Liver (tissue), 8 donors: ENCODE measurements at regions not wholly inside any gene's neighbourhood (a gene's known extent, or its start where the extent isn't known, plus 50 kb on each side); places are given as distances from the start of the nearest gene placed in this dataset.

Experiments
- DNase-seq: peaks from one replicate; pipeline ENCODE4 v3.0.0-alpha.2; 2017; ENCODE audit warnings: low spot score
- H3K27ac ChIP-seq, 2 donors: one replicate each; pipeline ENCODE4 v1.7.0; 2013; ENCODE audit warnings: inconsistent platforms in 2 of 2, low read length in 2 of 2, control low read depth in 1 of 2, low read depth in 1 of 2, mild to moderate bottlenecking in 1 of 2
- H3K27me3 ChIP-seq, 4 donors: one replicate each; pipeline versions ENCODE4 v1.6.1 to v1.7.0; 2013; ENCODE audit warnings: low read length in 3 of 4, inconsistent platforms in 1 of 4, mild to moderate bottlenecking in 1 of 4, moderate library complexity in 1 of 4; ENCODE audit not compliant: control insufficient read depth in 4 of 4, insufficient read depth in 4 of 4
- H3K36me3 ChIP-seq, 4 donors: one replicate each; pipeline versions ENCODE4 v1.6.1 to v1.7.0; 2013; ENCODE audit warnings: low read length in 3 of 4, mild to moderate bottlenecking in 3 of 4, low read depth in 1 of 4, moderate library complexity in 1 of 4; ENCODE audit not compliant: control insufficient read depth in 4 of 4, insufficient read depth in 3 of 4
- H3K4me1 ChIP-seq, 4 donors: one replicate each; pipeline versions ENCODE4 v1.6.1 to v1.7.0; 2013; ENCODE audit warnings: low read length in 3 of 4, mild to moderate bottlenecking in 3 of 4, moderate library complexity in 1 of 4; ENCODE audit not compliant: control insufficient read depth in 4 of 4, insufficient read depth in 4 of 4
- H3K4me3 ChIP-seq, 3 donors: one replicate each; pipeline versions ENCODE4 v1.6.1 to v1.7.0; 2013; ENCODE audit warnings: low read length in 3 of 3, control low read depth in 1 of 3, low read depth in 1 of 3, mild to moderate bottlenecking in 1 of 3
- H3K9ac ChIP-seq, 2 donors: one replicate each; pipeline ENCODE4 v1.7.0; 2013; ENCODE audit warnings: low read length in 2 of 2, mild to moderate bottlenecking in 2 of 2, moderate library complexity in 2 of 2, control low read depth in 1 of 2, low read depth in 1 of 2
- H3K9me3 ChIP-seq, 4 donors: one replicate each; pipeline versions ENCODE4 v1.6.1 to v1.7.0; 2013; ENCODE audit warnings: low read length in 3 of 4; ENCODE audit not compliant: control insufficient read depth in 4 of 4
- ATF3 ChIP-seq: IDR thresholded peaks from 2 replicates; pipeline ENCODE4 v1.6.1; 2016; ENCODE audit warnings: antibody characterized with exemption
- CTCF ChIP-seq: fragments of 150-350 bp; IDR thresholded peaks from 2 replicates; pipeline ENCODE4 v1.5.1; 2017; ENCODE audit warnings: improper control_type of control experiment, low read depth, low read length; ENCODE audit not compliant: missing input control
- FOXA1 ChIP-seq: IDR thresholded peaks from 2 replicates; pipeline ENCODE4 v1.6.1; 2016; ENCODE audit warnings: antibody characterized with exemption
- FOXA2 ChIP-seq: IDR thresholded peaks from 2 replicates; pipeline ENCODE4 v1.6.1; 2016; ENCODE audit warnings: antibody characterized with exemption
- GABPA ChIP-seq, 2 donors: IDR thresholded peaks in 1 of 2; conservative IDR thresholded peaks in 1 of 2; 2 replicates each; pipeline ENCODE4 v1.6.1; 2016; ENCODE audit warnings: antibody characterized with exemption in 2 of 2, mild to moderate bottlenecking in 1 of 2, moderate library complexity in 1 of 2
- JUND ChIP-seq, 2 donors: IDR thresholded peaks; 2 replicates each; pipeline ENCODE4 v1.6.1; 2016; ENCODE audit warnings: antibody characterized with exemption in 2 of 2
- MAX ChIP-seq: IDR thresholded peaks from 2 replicates; pipeline ENCODE4 v1.6.1; 2016; ENCODE audit warnings: antibody characterized with exemption
- RXRA ChIP-seq, 2 donors: IDR thresholded peaks; 2 replicates each; pipeline ENCODE4 v1.6.1; 2017 to 2018; ENCODE audit warnings: antibody characterized with exemption in 2 of 2, mild to moderate bottlenecking in 1 of 2
- SP1 ChIP-seq: IDR thresholded peaks from 2 replicates; pipeline ENCODE4 v1.6.1; 2018; ENCODE audit warnings: antibody characterized with exemption, mild to moderate bottlenecking
- TAF1 ChIP-seq: conservative IDR thresholded peaks from 2 replicates; pipeline ENCODE4 v1.6.1; 2016; ENCODE audit warnings: antibody characterized with exemption, mild to moderate bottlenecking
- YY1 ChIP-seq: IDR thresholded peaks from 2 replicates; pipeline ENCODE4 v1.6.1; 2016; ENCODE audit warnings: antibody characterized with exemption, mild to moderate bottlenecking
- ZBTB33 ChIP-seq: IDR thresholded peaks from 2 replicates; pipeline ENCODE4 v1.6.1; 2016; ENCODE audit warnings: antibody characterized with exemption
- WGBS: extraction: QIAGEN DNeasy Blood & Tissue Kit; methylation state at CpG from one replicate; pipeline ENCODE4 v1.1.7; 2013; 5-methylcytosine and 5-hydroxymethylcytosine counted together
- donor health status: healthy.
- donor health status: healthy.
- donor health status: healthy.
- donor health status: healthy.
- donor health status: healthy.

GRCh38 chr1:168819668-168820067 lies 90.7 kb upstream of the DPT start:
- Histone ChIP-seq H3K9ac (no peak overlapping the region), H3K27ac (no peak overlapping the region), H3K36me3 (no peaks in the 10 kb centered on the region), H3K4me3 (no peak overlapping the region), H3K9me3 (no peaks in the 10 kb centered on the region), H3K27me3 (no peaks in the 10 kb centered on the region), H3K4me1 (no peaks in the 10 kb centered on the region)
- DNase-seq, result no peak
- no peak for TF ChIP-seq TAF1
- TF ChIP-seq ATF3, result no peak
- TF ChIP-seq RXRA (IDR thresholded peaks at IDR 0.05), result no peak
- WGBS, result 92% methylated on average over 3 of the region's 3 CpGs

GRCh38 chr1:168821434-168821833 lies 92.4 kb upstream of the DPT start:
- H3K27me3 ChIP-seq, result no peaks in the 10 kb centered on the region
- H3K27ac ChIP-seq, result no peak overlapping the region
- H3K4me3 ChIP-seq, result no peak overlapping the region
- no peaks in the 10 kb centered on the region for H3K9me3 ChIP-seq
- no peak overlapping the region for H3K9ac ChIP-seq
- no peak for DNase-seq
- TF ChIP-seq ZBTB33 (no peak), GABPA (IDR thresholded peaks at IDR 0.05 in 1 of 2, conservative IDR thresholded peaks at IDR 0.05 in 1 of 2) (no peak), TAF1 (no peak), MAX (no peak), YY1 (no peak), FOXA2 (no peak), CTCF (no peak), FOXA1 (no peak), ATF3 (no peak), RXRA (IDR thresholded peaks at IDR 0.05) (no peak), SP1 (no peak)
- no peaks in the 10 kb centered on the region for H3K36me3 ChIP-seq
- H3K4me1 ChIP-seq, result no peaks in the 10 kb centered on the region
- 57% methylated on average over 2 of the region's 2 CpGs for WGBS

GRCh38 chr1:168822911-168823310 lies 93.9 kb upstream of the DPT start:
- no peaks in the 10 kb centered on the region for H3K4me1 ChIP-seq
- H3K9ac ChIP-seq, result no peak overlapping the region
- no peaks in the 10 kb centered on the region for H3K36me3 ChIP-seq
- no peak overlapping the region for H3K4me3 ChIP-seq
- H3K27ac ChIP-seq, result no peak overlapping the region
- no peaks in the 10 kb centered on the region for H3K9me3 ChIP-seq
- 83% methylated on average over 2 of the region's 2 CpGs for WGBS
- DNase-seq, result no peak
- no peaks in the 10 kb centered on the region for H3K27me3 ChIP-seq
- no peak for TF ChIP-seq JUND (IDR thresholded peaks at IDR 0.05)
